Calu3 (cell line): ENCODE measurements at regions not wholly inside any gene's neighbourhood (a gene's known extent, or its start where the extent isn't known, plus 50 kb on each side); places are given as distances from the start of the nearest gene placed in this dataset.

Source experiments
- BruUV-seq: library from RNA; stranded (reverse); fragments of 400-500 nt; replicated peaks from 2 replicates; lab custom pipeline; 2021; lab: Mats Ljungman, UMichigan
- CTCF ChIA-PET: fragments of 300-600 bp; sonication (Branson Sonifier 250); formaldehyde crosslinking; loops from one replicate; lab custom pipeline; 2022; ENCODE audit warnings: antibody characterized with exemption; lab: Charles Lee
- DNase-seq: peaks from one replicate; pipeline ENCODE4 v3.0.0; 2022
- H3K27ac Mint-ChIP-seq: one replicate; pipeline ENCODE4 v1.8.0; 2022; ENCODE audit warnings: mixed read lengths; ENCODE audit not compliant: unreplicated experiment
- H3K27me3 Mint-ChIP-seq: one replicate; pipeline ENCODE4 v1.8.0; 2022; ENCODE audit warnings: mixed read lengths; ENCODE audit not compliant: unreplicated experiment
- H3K36me3 Mint-ChIP-seq: one replicate; pipeline ENCODE4 v1.8.0; 2022; ENCODE audit warnings: mild to moderate bottlenecking, moderate library complexity, mixed read lengths; ENCODE audit not compliant: insufficient read depth, unreplicated experiment
- H3K4me1 Mint-ChIP-seq: one replicate; pipeline ENCODE4 v1.8.0; 2022; ENCODE audit warnings: mild to moderate bottlenecking, low read depth, mixed read lengths; ENCODE audit not compliant: unreplicated experiment
- H3K4me3 Mint-ChIP-seq: one replicate; pipeline ENCODE4 v1.8.0; 2022; ENCODE audit warnings: mild to moderate bottlenecking, low read depth, moderate library complexity, mixed read lengths; ENCODE audit not compliant: unreplicated experiment
- H3K9me3 Mint-ChIP-seq: one replicate; pipeline ENCODE4 v1.8.0; 2022; ENCODE audit warnings: low read depth, mixed read lengths; ENCODE audit not compliant: unreplicated experiment
- CTCF ChIP-seq: fragments of 200-600 bp; IDR thresholded peaks from one replicate; pipeline ENCODE4 v1.8.0; 2022; ENCODE audit warnings: antibody characterized with exemption; ENCODE audit not compliant: unreplicated experiment
- intact Hi-C: fragments of 100-400 bp; cut with micrococcal nuclease; formaldehyde crosslinking; loops from one replicate; pipeline ENCODE4 v1.10.0; 2022; ENCODE audit not compliant: unreplicated experiment

DNA sequence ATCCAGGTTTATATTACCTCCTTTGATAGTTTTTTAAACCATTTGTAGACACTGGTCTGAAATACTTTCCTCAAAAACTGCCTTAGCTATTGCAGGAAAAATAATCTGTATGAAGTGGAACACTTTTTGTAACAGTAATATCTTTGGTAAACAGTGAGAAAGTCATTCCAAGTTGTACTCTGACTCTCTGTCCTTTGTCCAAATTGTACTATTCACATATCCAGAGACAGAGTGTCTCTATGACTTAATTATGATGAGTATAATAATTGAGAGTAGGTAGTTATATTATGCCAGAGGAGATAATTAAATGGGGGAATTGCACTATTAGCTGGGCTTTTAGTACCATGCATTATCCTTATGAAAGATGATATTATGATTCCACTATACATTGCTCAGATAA, 112.6 kb upstream of the LCORL start:
- Mint-ChIP-seq H3K4me1 (no peaks in the 10 kb centered on the region), H3K27me3 (no peaks in the 10 kb centered on the region), H3K36me3 (no peaks in the 10 kb centered on the region), H3K27ac (no peak overlapping the region), H3K9me3 (no peaks in the 10 kb centered on the region), H3K4me3 (no peak overlapping the region)
- no peak for TF ChIP-seq CTCF
- no peak for DNase-seq
- intact Hi-C loops, result no loop called here
- no TSS peak for BruUV-seq
- CTCF ChIA-PET, result no interaction called here

GRCh38 chr4:18130256-18130655, 108.7 kb upstream of the LCORL start:
- no peaks in the 10 kb centered on the region for H3K27me3 Mint-ChIP-seq
- intact Hi-C loops, result no loop called here

DNA sequence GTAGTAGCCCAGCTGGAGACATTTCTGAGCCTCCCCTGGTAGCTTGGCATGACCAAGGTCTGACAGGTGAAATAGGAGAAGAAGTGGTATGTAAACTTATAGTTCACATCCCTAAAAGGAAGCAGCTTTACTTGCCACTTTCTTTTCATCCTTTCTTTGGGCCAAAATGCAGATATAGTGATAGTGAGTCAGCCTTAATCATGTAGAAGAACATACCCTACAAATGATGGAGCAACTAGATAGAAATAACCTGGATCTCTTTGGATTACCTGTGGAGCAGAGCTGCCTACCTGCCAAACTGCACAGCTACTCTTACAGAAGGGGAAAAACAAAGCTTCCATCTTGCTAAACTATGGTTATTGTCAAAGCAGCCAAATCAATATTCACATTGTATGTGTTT, 106.7 kb upstream of the LCORL start:
- DNase-seq, result no peak
- BruUV-seq, result no TSS peak
- Mint-ChIP-seq H3K4me1 (no peaks in the 10 kb centered on the region), H3K9me3 (no peaks in the 10 kb centered on the region), H3K27me3 (no peaks in the 10 kb centered on the region), H3K27ac (no peak overlapping the region), H3K4me3 (no peak overlapping the region), H3K36me3 (no peaks in the 10 kb centered on the region)
- TF ChIP-seq CTCF, result no peak
- CTCF ChIA-PET, result no interaction called here
- intact Hi-C loops, result no loop called here

More at GRCh38 chr4:18130256-18130655, 108.7 kb upstream of the LCORL start:
- H3K4me3 Mint-ChIP-seq, result no peak overlapping the region
- no peaks in the 10 kb centered on the region for H3K4me1 Mint-ChIP-seq
- TF ChIP-seq CTCF, result no peak
- no TSS peak for BruUV-seq
- H3K9me3 Mint-ChIP-seq, result no peaks in the 10 kb centered on the region
- DNase-seq, result no peak
- CTCF ChIA-PET, result no interaction called here
- H3K36me3 Mint-ChIP-seq, result no peaks in the 10 kb centered on the region
- H3K27ac Mint-ChIP-seq, result no peak overlapping the region

- no peak for DNase-seq
- no TSS peak for BruUV-seq
Measured at GRCh38 chr4:18127030-18127429, 105.5 kb upstream of the LCORL start.

More at GRCh38 chr4:18127030-18127429, 105.5 kb upstream of the LCORL start:
- Mint-ChIP-seq H3K36me3 (no peaks in the 10 kb centered on the region), H3K27me3 (peaks cover 1% of the 10 kb centered on the region), H3K9me3 (no peaks in the 10 kb centered on the region), H3K4me1 (no peaks in the 10 kb centered on the region), H3K27ac (no peak overlapping the region), H3K4me3 (no peak overlapping the region)
- intact Hi-C loops, result no loop called here
- CTCF ChIA-PET, result no interaction called here
- no peak for TF ChIP-seq CTCF
